ENCODE measurements at regions not wholly inside any gene's neighbourhood (a gene's known extent, or its start where the extent isn't known, plus 50 kb on each side); places are given as distances from the start of the nearest gene placed in this dataset.

GRCh38 chr4:156527237-156527993, 444.2 kb downstream of the PDGFC start:
- Histone ChIP-seq H3K4me3 (ENCODE audit: low read depth, low read length) (no peak overlapping the region), H3K27me3 (replicated peaks) (no peaks in the 10 kb centered on the region), H3K36me3 (replicated peaks) (no peaks in the 10 kb centered on the region), H3K27ac (no peak overlapping the region)
- no peak for DNase-seq
- in situ Hi-C loops (cut with HindIII; ENCODE audit: low pct_ligation_motif_present, low sequenced_read_pairs): no loop called here
- TF ChIP-seq CTCF (IDR thresholded peaks at IDR 0.05; ENCODE audit: low read depth, low read length, missing control alignments): no peak

GRCh38 chr4:156523991-156524390, 447.6 kb downstream of the PDGFC start:
- no peaks in the 10 kb centered on the region for H3K36me3 ChIP-seq (replicated peaks)
- TF ChIP-seq CTCF (IDR thresholded peaks at IDR 0.05; ENCODE audit: low read depth, low read length, missing control alignments): no peak
- no peak overlapping the region for H3K4me3 ChIP-seq (ENCODE audit: low read depth, low read length)
- in situ Hi-C loops (cut with HindIII; ENCODE audit: low pct_ligation_motif_present, low sequenced_read_pairs): no loop called here
- no peak for DNase-seq
- H3K27me3 ChIP-seq (replicated peaks): no peaks in the 10 kb centered on the region
- H3K27ac ChIP-seq: no peak overlapping the region

GRCh38 chr4:156523492-156523891, 448.1 kb downstream of the PDGFC start:
- Histone ChIP-seq H3K27ac (no peak overlapping the region), H3K27me3 (replicated peaks) (no peaks in the 10 kb centered on the region), H3K36me3 (replicated peaks) (no peaks in the 10 kb centered on the region), H3K4me3 (ENCODE audit: low read depth, low read length) (no peak overlapping the region)
- DNase-seq: no peak
- no peak for TF ChIP-seq CTCF (IDR thresholded peaks at IDR 0.05; ENCODE audit: low read depth, low read length, missing control alignments)
- in situ Hi-C loops (cut with HindIII; ENCODE audit: low pct_ligation_motif_present, low sequenced_read_pairs): no loop called here

- no peak for TF ChIP-seq CTCF (IDR thresholded peaks at IDR 0.05; ENCODE audit: low read depth, low read length, missing control alignments)
- Histone ChIP-seq H3K36me3 (replicated peaks) (no peaks in the 10 kb centered on the region), H3K4me3 (ENCODE audit: low read depth, low read length) (no peak overlapping the region), H3K27ac (no peak overlapping the region), H3K27me3 (replicated peaks) (no peaks in the 10 kb centered on the region)
- in situ Hi-C loops (cut with HindIII; ENCODE audit: low pct_ligation_motif_present, low sequenced_read_pairs): no loop called here
- DNase-seq: no peak
Observed at GRCh38 chr4:156521631-156522030, 450.0 kb downstream of the PDGFC start.

GRCh38 chr4:156517956-156518355, 453.6 kb downstream of the PDGFC start:
- Histone ChIP-seq H3K27me3 (replicated peaks) (no peaks in the 10 kb centered on the region), H3K36me3 (replicated peaks) (no peaks in the 10 kb centered on the region), H3K4me3 (ENCODE audit: low read depth, low read length) (no peak overlapping the region), H3K27ac (no peak overlapping the region)
- DNase-seq: no peak
- in situ Hi-C loops (cut with HindIII; ENCODE audit: low pct_ligation_motif_present, low sequenced_read_pairs): no loop called here
- TF ChIP-seq CTCF (IDR thresholded peaks at IDR 0.05; ENCODE audit: low read depth, low read length, missing control alignments): no peak

GRCh38 chr4:156517546-156517945, 454.1 kb downstream of the PDGFC start:
- in situ Hi-C loops (cut with HindIII; ENCODE audit: low pct_ligation_motif_present, low sequenced_read_pairs): no loop called here
- TF ChIP-seq CTCF (IDR thresholded peaks at IDR 0.05; ENCODE audit: low read depth, low read length, missing control alignments): no peak
- H3K4me3 ChIP-seq (ENCODE audit: low read depth, low read length): no peak overlapping the region
- no peak for DNase-seq
- no peaks in the 10 kb centered on the region for H3K36me3 ChIP-seq (replicated peaks)
- no peaks in the 10 kb centered on the region for H3K27me3 ChIP-seq (replicated peaks)
- H3K27ac ChIP-seq: no peak overlapping the region

Data from brain microvascular endothelial cell (primary cell).